ENCODE measurements at regions not wholly inside any gene's neighbourhood (a gene's known extent, or its start where the extent isn't known, plus 50 kb on each side); places are given as distances from the start of the nearest gene placed in this dataset.

DNA sequence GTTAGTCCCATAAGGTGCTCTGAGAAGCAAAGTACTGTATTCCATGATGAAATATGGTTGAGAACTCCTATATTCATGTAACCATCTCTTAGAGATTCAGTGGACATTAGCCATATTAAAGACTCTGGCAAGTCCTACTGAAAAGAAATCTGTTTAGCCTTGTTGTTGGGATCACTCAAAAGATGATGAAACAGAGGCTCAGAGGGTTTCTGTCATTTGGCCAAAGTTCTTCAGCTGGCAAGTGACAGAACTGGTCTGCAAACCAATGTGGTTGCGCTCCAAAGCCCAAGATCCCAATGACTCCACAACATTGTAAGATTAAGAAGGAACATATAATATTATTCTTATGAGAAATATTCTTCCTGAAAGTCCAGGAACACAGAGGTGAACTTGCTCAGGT lies 462.9 kb downstream of the ACTL7B start:
- TF ChIP-seq ELF1 (IDR thresholded peaks at IDR 0.05; ENCODE audit: borderline replicate concordance, low read depth) = no peak
- no peak for TF ChIP-seq ZFX (IDR thresholded peaks at IDR 0.05)
- TF ChIP-seq, protein P1, sequence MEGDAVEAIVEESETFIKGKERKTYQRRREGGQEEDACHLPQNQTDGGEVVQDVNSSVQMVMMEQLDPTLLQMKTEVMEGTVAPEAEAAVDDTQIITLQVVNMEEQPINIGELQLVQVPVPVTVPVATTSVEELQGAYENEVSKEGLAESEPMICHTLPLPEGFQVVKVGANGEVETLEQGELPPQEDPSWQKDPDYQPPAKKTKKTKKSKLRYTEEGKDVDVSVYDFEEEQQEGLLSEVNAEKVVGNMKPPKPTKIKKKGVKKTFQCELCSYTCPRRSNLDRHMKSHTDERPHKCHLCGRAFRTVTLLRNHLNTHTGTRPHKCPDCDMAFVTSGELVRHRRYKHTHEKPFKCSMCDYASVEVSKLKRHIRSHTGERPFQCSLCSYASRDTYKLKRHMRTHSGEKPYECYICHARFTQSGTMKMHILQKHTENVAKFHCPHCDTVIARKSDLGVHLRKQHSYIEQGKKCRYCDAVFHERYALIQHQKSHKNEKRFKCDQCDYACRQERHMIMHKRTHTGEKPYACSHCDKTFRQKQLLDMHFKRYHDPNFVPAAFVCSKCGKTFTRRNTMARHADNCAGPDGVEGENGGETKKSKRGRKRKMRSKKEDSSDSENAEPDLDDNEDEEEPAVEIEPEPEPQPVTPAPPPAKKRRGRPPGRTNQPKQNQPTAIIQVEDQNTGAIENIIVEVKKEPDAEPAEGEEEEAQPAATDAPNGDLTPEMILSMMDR (IDR thresholded peaks at IDR 0.05 in 2 of 3, conservative IDR thresholded peaks at IDR 0.05 in 1 of 3; ENCODE audit: borderline replicate concordance in 1 of 3, insufficient read depth in 1 of 3, low read depth in 2 of 3, low read length in 2 of 3) = no peak
- TF ChIP-seq SIN3A (IDR thresholded peaks at IDR 0.05; ENCODE audit: low read depth) = no peak
- TF ChIP-seq, protein P2, sequence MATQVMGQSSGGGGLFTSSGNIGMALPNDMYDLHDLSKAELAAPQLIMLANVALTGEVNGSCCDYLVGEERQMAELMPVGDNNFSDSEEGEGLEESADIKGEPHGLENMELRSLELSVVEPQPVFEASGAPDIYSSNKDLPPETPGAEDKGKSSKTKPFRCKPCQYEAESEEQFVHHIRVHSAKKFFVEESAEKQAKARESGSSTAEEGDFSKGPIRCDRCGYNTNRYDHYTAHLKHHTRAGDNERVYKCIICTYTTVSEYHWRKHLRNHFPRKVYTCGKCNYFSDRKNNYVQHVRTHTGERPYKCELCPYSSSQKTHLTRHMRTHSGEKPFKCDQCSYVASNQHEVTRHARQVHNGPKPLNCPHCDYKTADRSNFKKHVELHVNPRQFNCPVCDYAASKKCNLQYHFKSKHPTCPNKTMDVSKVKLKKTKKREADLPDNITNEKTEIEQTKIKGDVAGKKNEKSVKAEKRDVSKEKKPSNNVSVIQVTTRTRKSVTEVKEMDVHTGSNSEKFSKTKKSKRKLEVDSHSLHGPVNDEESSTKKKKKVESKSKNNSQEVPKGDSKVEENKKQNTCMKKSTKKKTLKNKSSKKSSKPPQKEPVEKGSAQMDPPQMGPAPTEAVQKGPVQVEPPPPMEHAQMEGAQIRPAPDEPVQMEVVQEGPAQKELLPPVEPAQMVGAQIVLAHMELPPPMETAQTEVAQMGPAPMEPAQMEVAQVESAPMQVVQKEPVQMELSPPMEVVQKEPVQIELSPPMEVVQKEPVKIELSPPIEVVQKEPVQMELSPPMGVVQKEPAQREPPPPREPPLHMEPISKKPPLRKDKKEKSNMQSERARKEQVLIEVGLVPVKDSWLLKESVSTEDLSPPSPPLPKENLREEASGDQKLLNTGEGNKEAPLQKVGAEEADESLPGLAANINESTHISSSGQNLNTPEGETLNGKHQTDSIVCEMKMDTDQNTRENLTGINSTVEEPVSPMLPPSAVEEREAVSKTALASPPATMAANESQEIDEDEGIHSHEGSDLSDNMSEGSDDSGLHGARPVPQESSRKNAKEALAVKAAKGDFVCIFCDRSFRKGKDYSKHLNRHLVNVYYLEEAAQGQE (IDR thresholded peaks at IDR 0.05; ENCODE audit: low read depth) = no peak
- no peak for TF ChIP-seq EZH2phosphoT487 (IDR thresholded peaks at IDR 0.05; ENCODE audit: borderline replicate concordance)

Data from HCT116 (cell line).